Epithelial cell of esophagus (primary cell): ENCODE measurements at regions not wholly inside any gene's neighbourhood (a gene's known extent, or its start where the extent isn't known, plus 50 kb on each side); places are given as distances from the start of the nearest gene placed in this dataset.
"Not testable (repeated sequence)": the region's sequence is repeated elsewhere in the genome, so short reads cannot be mapped to it uniquely, and the experiment has no call there.

Source experiments
- DNase-seq: peaks from one replicate; pipeline ENCODE4 v3.0.0; 2010; ENCODE audit warnings: low read depth
- H3K4me3 ChIP-seq: 2 replicates; pipeline ENCODE4 v1.5.1; 2011; ENCODE audit warnings: mild to moderate bottlenecking, low read length, control low read depth
- TF ChIP-seq, protein P1 (sequence below): IDR thresholded peaks from 2 replicates; pipeline ENCODE4 v1.5.1; 2011; ENCODE audit warnings: low read depth, mild to moderate bottlenecking, low read length, control low read depth, inconsistent platforms; ENCODE audit not compliant: insufficient read depth; ENCODE audit errors: missing control alignments

DNA sequence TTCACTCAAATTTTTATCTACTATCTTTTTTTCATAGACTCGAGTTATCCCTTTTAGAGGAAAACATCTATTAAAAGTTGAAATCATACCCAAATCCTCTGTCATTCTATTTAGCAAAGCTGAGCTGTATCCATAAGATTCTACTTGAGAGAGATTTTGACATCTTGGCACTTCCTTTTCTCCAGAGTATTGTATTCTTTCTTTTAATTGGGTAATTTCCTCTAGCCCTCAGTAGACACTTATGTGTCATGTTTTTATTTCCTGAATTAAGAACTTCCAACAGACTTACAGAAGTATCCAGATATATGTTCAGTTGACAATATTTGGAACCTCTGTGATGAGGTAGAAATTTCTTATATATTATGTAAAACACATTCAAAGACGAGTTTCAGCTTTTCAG is 201.6 kb upstream of the NR3C2 start:
- H3K4me3 ChIP-seq: no peak overlapping the region
- DNase-seq: no peak
- TF ChIP-seq, protein P1, sequence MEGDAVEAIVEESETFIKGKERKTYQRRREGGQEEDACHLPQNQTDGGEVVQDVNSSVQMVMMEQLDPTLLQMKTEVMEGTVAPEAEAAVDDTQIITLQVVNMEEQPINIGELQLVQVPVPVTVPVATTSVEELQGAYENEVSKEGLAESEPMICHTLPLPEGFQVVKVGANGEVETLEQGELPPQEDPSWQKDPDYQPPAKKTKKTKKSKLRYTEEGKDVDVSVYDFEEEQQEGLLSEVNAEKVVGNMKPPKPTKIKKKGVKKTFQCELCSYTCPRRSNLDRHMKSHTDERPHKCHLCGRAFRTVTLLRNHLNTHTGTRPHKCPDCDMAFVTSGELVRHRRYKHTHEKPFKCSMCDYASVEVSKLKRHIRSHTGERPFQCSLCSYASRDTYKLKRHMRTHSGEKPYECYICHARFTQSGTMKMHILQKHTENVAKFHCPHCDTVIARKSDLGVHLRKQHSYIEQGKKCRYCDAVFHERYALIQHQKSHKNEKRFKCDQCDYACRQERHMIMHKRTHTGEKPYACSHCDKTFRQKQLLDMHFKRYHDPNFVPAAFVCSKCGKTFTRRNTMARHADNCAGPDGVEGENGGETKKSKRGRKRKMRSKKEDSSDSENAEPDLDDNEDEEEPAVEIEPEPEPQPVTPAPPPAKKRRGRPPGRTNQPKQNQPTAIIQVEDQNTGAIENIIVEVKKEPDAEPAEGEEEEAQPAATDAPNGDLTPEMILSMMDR: no peak

DNA sequence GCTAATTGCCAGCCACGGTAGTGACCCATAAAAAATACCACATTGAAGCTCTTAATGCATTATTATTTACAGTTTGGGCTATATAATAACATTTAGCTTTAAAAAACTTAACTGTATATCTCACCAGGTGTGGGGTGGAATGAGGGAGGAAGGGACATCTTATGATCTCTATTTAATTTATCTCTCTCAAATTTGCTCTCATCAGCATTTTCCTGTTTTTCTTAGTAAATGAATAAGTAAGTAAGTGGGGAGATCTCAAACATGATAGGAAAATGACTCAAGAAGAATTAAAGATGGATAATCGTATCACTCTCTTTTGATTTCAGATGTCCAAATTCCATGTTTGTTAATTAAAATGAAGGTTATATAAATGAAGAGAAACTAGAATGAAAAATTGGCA is 200.7 kb upstream of the NR3C2 start:
- DNase-seq: no peak
- TF ChIP-seq, protein P1: no peak
- no peak overlapping the region for H3K4me3 ChIP-seq

DNA sequence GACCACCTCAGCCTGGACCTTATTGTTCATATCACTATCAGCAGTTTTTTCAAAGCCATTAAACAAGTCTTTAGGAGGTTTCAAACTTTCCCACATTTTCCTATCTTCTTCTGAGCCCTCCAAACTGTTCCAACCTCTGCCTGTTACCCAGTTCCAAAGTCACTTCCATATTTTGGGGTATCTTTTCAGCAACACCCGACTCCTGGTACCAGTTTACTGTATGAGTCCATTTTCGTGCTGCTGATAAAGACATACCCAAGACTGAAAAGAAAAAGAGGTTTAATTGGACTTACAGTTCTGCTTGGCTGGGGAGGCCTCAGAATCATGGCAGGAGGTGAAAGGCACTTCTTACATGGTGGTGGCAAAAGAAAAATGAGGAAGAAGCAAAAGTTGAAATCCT is 195.9 kb upstream of the NR3C2 start:
- H3K4me3 ChIP-seq, DNase-seq: not testable (repeated sequence)

DNA sequence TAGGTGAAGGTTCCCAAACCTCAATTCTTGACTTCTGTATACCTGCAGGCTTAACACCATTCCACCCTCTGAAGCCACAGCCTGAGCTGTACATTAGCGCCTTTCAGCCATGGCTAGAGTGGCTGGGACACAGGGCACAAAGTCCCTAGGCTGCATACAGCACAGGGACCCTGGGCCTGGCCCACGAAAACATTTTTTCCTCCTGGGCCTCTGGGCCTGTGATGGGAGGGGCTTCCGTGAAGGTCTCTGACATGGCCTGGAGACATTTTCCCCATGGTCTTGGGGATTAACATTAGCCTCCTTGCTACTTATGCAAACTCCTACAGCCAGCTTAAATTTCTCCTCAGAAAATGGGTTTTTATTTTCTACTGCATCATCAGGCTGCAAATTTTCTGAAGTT is 195.2 kb upstream of the NR3C2 start:
- not testable (repeated sequence) for H3K4me3 ChIP-seq, DNase-seq

DNA sequence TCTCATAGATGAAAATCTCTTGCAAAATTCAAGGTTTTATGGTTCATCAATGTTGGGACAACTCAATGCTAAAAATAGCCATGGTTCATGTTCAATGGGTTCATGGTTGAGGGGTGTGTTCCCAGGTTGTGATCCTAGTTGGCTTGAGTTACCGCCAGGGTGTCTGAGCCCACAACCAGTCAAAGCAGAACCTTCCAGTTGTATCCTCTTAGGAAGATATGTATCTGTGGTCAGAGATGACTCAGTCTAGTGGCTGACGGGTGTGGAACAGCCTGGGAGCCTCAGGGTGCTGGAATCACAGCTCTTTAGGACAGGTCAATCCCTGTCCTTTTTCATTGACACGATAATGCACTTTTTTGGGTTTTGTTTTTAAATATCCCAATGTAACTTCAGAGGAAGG is 192.3 kb upstream of the NR3C2 start:
- TF ChIP-seq, protein P1: no peak
- peak; percentile 55 for DNase-seq

DNA sequence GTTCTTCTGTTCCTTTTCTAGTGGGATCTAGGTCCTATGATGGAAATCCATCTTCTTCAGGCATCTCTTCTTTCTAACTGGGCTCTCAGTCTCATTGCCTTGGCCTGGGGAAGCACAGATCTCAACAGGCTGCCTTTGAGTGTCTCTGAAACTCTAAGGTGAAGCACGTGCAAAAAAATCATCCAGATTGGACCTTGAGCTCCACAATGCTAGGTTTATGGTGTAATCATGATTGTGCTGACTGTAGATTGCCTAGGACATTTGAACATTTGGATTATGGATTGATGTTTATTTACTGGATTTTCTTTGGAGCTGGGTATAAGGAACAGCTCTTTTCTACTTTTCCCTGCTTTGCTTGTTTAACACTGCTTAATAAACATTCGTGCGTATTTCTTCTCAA is 191.5 kb upstream of the NR3C2 start:
- TF ChIP-seq, protein P1: no peak
- H3K4me3 ChIP-seq: no peak overlapping the region

More for the DNA sequence above, 192.3 kb upstream of the NR3C2 start:
- no peak overlapping the region for H3K4me3 ChIP-seq

DNA sequence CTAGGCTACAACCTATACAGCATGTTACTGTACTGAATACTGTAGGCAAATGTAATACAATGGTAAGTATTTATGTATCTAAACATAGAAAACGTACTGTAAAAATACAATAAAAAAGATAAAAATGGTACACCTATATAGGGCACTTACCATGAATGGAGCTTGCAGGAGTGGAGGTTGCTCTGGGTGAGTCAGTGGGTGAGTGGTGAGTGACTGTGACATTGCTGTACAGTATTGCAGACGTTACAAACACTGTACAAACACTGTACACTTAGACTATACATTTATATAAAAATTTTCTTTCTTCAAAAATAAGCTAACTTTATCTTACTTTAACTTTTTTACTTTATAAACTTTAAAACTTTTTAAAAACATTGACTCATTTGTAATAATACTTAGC is 190.3 kb upstream of the NR3C2 start:
- peak; percentile 43 for DNase-seq
- TF ChIP-seq, protein P1: no peak
- no peak overlapping the region for H3K4me3 ChIP-seq

More for the DNA sequence above, 191.5 kb upstream of the NR3C2 start:
- no peak for DNase-seq

DNA sequence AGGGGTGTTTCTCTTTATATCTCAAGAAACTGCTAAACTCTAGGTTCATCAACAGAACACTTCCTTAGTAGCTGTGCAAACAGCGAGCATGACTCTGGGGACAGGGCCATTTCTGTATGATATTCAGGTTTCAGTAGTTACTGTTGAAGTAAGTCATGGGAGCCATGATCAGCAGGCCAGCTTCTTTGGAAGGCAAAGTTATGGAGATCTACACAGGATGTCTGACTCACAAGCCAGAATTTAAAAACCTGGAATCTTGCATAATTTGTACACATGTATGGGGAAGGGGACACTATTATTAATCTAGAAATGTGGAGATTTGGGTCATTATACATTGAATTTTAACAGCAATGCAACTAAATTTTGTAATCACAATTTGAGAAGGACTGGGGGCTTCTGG is 187.8 kb upstream of the NR3C2 start:
- no peak overlapping the region for H3K4me3 ChIP-seq
- TF ChIP-seq, protein P1: no peak
- DNase-seq: no peak
